Nucleus accumbens (tissue), 56 donors: ENCODE measurements at regions not wholly inside any gene's neighbourhood (a gene's known extent, or its start where the extent isn't known, plus 50 kb on each side); places are given as distances from the start of the nearest gene placed in this dataset.
"Not testable (repeated sequence)": the region's sequence is repeated elsewhere in the genome, so short reads cannot be mapped to it uniquely, and the experiment has no call there.

ENCODE experiments used
- DNase-seq, 56 donors: peaks; one replicate each; lab custom pipeline; 2025; lab: John Stamatoyannopoulos, UW

- DNase-seq = no peak
These were observed 58.0 kb upstream of the EFCAB3 start for GRCh38 chr17:62322313-62322712.

- DNase-seq = no peak
These were observed 58.9 kb upstream of the EFCAB3 start for GRCh38 chr17:62321451-62321850.

GRCh38 chr17:62319846-62320245 lies 60.5 kb upstream of the EFCAB3 start:
- DNase-seq = no peak

DNA sequence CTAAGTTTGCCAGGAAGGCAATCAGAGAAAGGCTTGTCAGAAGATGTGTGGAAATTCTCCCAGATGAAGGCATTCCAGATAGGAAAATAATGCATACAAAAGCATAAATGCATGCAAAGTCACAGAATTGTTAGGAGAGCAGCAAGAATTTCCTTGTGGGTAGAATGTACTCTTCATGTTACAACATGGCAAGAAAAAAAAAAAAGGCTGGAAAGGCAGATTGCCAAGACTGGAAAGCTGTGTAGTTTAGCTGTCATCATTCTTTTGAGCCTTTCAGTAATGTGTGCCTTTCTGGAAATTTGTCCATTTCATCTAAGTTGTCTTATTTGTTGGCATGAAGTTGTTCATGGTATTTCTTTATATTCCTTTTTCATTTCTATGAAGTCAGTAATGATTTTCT lies 71.0 kb upstream of the EFCAB3 start:
- DNase-seq = no peak

DNA sequence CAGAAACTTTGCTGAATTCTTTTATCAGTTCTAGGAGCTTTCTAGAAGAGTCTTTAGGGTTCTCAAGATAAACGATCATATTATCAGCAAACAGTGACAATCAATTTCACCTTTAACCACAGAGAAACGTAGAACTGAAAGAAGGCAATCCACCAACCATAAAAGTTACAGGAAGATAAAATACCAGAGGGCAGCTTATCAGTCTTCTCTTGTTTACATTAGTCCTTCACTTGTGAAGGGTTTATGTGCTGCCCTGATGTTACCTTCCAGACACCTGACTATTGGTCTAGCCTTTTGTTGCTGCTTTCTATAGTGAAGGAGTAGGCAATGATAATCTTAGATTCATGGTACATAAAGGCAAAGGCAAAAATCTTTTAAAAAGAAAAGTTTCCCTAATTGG lies 73.2 kb upstream of the EFCAB3 start:
- no peak for DNase-seq

DNA sequence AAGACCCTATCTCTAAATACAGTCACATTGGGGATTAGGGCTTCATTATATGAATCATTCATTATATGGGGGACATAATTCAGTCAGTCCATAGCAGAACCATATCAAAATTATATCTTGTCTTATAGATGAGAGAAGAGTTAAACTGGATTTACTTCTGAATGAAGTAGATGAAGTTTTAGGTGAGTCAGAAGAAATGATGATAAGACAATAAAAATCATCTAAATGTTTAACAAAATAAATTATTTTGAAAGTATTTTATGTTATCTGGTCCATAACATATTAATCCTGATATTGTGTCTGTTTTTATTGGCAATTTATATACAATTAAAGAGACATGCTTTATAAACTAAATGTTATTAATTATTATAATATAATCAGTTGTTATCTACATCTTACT lies 76.9 kb upstream of the EFCAB3 start:
- DNase-seq = no peak

- DNase-seq = no peak
These were observed 79.7 kb upstream of the EFCAB3 start for GRCh38 chr17:62300697-62301096.

DNA sequence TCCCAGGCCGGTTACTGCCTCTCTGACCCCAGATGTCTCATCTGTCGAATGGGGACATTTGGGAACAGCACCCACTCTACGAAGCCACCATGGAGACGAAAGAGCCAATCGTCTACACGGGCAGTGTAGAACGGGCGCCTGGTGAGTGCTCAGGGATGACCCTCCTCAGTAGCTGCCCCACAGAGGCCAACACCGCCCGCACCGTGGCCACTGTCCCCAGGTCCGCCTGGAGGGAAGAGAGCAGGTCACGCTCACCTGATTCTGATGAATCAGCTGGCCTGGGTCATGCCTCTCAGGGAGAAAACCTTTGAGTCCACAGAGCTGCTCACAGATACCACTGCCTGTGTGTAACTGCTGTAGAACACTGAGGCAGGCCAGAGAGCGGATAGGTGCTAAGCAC lies 105.1 kb upstream of the EFCAB3 start:
- not testable (repeated sequence) for DNase-seq

DNA sequence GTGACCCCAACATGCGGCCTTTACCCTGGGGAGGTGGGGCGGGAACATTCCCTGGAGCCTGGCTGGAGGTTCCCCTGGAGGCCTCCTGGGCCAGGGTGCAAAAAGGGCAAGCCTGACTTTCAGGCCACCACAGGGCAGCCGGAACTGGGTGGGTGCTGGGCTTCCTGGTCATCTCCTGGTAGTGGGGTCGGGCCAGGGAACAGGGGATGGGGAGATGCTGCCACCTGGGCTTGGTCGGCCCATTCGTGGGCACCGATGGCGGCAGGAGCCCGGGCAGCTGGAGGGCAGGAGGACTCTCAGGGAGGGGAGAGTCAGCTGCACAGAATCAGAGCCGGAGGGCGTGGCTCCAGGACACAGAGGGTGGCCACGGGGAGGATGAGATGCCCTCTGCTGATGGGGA lies 112.0 kb upstream of the EFCAB3 start:
- DNase-seq = not testable (repeated sequence)

DNA sequence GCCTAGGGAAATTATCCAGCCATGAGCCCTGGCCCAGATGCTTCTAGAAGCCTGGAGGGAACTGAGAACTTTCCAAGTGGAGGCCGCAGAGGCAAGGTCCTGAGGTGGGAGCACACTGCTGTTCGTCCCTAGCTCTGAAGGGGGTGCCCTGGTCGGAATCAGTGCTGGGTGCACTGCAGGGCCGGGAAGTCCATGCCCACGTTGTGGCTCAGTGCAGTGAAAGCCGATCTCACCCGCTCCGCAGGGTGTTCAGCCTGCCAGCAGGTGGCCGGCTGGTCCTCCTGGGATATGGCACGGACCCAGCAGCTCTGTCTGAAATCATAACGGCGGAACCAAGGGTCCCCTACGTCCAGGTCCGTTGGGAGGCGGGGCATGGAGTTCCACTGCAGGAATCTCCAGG lies 115.4 kb upstream of the EFCAB3 start:
- not testable (repeated sequence) for DNase-seq

GRCh38 chr17:62255791-62256190 lies 124.6 kb upstream of the EFCAB3 start:
- DNase-seq = not testable (repeated sequence)

DNA sequence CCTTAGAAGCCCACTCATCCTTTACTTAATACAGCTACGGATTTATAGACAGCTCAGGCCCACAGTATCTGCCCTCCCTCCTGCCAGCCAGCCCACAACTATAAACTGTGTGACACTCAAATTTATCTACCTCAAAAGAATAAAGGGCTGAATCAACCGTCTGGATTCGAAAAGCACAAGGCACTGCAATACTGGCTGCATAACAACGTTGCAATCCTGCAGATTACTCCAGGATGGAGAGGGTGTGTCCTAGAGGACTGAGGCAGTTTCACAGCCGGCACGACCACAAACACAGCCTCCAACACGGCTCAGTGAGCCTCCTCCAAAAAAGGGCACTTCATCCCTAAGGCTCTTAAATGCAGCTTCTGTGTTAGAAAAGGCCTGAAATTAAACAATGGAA lies 138.3 kb upstream of the EFCAB3 start:
- DNase-seq = not testable (repeated sequence)

DNA sequence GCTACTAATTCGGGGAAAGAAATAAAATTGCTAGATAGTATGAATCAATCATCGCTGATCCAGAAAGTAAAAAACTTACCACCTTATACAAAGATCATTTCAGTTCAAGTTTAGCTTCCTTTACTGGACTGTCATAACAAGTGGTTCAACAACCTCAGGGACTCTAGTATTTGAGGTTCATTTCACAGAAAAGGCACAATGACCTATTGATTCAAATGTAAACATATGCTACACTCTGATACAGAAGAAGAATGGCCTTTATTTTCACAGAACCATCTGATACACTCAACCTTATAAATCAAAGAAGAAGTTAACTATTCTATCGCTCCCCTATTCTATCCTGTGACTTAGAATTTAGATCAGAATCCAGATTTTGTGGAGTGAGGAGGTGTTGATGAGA lies 140.8 kb upstream of the EFCAB3 start:
- DNase-seq = not testable (repeated sequence)

GRCh38 chr17:62238551-62239338 lies 141.6 kb upstream of the EFCAB3 start:
- not testable (repeated sequence) for DNase-seq

- DNase-seq = not testable (repeated sequence)
These were observed 146.4 kb upstream of the EFCAB3 start for GRCh38 chr17:62233822-62234481.

- not testable (repeated sequence) for DNase-seq
These were observed 149.1 kb upstream of the EFCAB3 start for GRCh38 chr17:62231293-62231692.

DNA sequence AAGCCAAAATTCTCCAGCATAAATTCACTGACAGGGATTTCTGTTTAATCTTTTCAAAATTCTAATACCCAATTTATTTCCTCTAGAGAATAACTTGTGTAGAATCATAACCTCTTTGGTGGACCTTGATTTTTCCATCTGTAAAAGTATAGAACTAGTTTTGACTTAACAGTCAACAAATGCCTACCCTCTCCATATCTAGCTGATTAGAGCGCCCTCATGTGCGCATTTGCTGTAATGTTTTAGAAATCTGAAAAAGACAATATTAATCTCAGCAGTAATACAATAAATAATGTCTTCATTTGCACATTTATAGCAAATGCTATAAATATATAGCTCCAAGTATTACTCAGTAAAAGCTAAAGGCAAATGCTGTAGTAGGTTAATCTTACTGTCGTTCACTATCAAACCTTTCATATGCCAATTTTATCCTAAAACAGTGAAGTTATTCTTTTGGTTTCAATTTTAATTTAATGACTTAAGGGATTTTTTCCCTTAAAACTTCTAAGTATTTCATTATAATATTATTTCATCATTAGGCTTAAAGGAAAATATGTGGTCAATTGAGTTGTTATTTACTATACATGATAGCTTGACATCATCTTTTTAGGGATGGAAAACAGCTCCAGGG lies 153.6 kb upstream of the EFCAB3 start:
- DNase-seq = not testable (repeated sequence)

GRCh38 chr17:62223585-62223984 lies 156.8 kb upstream of the EFCAB3 start:
- not testable (repeated sequence) for DNase-seq

DNA sequence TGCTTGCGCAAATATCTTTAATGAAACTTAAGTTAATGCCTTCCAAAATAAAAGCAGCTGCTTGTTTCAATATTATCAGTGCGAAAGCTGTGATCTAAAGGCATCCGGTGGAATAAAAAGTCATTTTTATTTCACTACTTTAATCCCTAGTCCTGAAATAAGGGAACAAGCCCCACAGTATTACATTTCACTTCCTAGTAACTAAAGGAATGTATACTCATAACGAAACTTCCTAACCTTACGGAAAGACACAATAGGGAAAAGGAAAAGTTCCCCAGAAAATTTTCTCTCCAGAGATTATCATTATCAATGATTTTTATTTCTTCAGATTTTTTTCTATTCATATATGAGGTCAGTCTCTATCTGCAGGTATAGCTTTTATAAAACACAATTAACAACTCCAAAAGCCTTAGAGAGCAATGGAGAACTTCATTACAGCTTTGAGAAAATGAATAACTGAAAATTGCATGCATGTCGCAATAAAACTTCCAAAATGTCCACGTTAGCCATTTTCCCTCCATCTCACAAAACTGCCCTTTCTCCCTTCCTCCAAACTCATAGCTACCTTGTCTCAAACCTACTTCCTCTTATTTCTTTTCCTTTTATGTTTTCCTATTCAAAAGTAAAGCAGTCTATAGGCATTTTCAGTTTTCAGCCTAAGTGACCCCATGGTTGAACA lies 154.3 kb upstream of the MED13 start:
- no peak for DNase-seq

- no peak for DNase-seq
These were observed 151.8 kb upstream of the MED13 start for GRCh38 chr17:62216847-62217246.

DNA sequence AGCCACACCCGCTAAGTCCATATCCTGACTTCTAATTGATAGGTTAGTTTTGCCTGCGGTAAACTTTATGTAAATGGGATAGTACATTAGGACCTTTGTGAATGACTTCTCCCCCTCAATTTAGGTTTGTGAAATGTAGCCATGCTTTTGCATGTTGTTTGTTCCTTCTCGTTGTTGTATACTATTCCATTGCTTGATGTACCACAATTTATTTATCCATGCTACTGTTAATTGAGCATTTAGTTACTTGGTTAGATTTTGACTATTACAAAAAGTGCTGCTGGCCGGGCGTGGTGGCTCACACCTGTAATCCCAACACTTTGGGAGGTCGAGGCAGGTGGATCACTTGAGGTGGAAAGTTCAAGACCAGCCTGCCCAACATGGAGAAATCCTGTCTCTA lies 150.8 kb upstream of the MED13 start:
- not testable (repeated sequence) for DNase-seq
